GM18499 (cell line): ENCODE measurements at regions not wholly inside any gene's neighbourhood (a gene's known extent, or its start where the extent isn't known, plus 50 kb on each side); places are given as distances from the start of the nearest gene placed in this dataset.

Experiments used
- ATAC-seq: cut with Tn5 transposase; IDR thresholded peaks from one replicate; pipeline ENCODE4 v1.9.1; 2021; ENCODE audit warnings: moderate number of reproducible peaks; ENCODE audit not compliant: insufficient read depth, unreplicated experiment

DNA sequence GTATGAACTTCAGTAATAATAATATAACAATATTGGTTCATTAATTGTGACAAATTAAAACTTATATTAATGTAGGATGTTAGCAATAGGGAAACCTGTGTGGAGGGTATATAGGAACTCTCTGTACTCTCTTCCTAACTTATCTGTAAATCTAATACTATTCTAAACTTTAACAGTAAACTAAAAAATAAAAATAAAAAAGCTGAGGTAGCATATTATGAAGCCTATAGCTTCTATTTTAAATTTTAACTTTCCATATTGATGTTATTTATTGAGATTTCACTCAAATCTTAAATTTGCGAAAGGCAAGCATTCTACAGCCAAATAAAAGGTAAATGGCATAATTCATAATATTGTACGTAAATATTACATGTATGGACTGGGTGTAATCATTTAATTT is 326.4 kb downstream of the MEI4 start:
- ATAC-seq = no peak

GRCh38 chr6:77986380-77987034 is 333.7 kb downstream of the MEI4 start:
- peak; percentile 83 for ATAC-seq

GRCh38 chr6:77987035-77987384 is 334.2 kb downstream of the MEI4 start:
- ATAC-seq = peak; percentile 18

GRCh38 chr6:78010130-78010529 is 357.3 kb downstream of the MEI4 start:
- ATAC-seq = no peak

- no peak for ATAC-seq
Observed at GRCh38 chr6:78020586-78020985, 367.7 kb downstream of the MEI4 start.

DNA sequence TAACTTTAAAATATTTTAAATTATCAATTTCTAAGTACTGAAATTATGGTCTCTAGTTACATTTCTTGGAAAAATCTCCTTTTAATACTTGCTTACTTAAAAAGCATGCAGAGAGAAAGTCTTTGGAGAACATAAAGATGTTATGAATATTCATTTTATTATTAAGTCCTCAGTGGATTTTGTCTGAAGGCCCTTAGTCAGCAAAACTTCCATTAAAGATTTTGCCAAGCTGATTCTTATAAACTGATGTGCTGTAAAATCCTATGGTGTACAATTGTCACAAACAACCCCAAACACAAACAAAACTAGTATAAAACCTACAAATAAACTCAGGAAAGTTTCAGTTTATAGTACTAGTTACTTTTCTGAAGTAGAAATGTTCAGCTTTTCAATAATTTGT is 372.7 kb downstream of the MEI4 start:
- no peak for ATAC-seq

DNA sequence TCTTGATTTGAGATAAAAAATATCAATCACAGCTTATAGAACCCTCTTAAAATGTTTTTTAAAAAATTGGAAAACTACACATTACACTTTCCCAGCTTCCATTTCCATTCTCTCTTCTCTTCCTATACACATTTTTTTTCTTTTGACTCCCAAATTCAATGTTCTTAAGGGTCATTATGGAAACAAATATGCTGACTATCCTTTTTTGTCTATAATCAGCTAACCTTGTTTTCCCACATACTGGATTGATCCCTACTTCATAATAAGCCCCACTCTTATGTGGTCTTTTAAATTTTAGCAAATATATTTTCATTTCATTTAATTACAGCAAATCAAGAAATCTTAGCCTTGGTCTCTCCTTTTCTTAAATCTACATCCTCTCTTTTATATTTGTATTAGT is 378.4 kb downstream of the MEI4 start:
- no peak for ATAC-seq

DNA sequence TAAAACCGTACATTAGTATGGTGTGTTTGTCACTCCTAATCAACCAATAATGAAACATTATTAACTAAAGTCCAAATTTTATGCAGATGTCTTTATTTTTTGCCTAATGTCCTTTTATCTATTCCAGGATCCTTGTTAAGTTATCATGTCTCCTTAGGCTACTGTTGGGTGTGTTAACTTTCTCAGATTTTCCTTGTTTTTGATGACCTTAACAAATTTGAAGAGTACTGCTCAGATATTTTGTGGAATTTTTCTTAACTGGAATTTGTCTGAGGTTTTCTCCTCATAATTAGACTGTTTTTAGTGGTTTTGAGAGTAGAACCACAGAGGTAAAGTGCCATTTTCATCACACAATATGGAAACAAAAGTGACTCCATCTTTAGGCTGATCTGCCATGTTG is 406.3 kb downstream of the MEI4 start:
- ATAC-seq = no peak

DNA sequence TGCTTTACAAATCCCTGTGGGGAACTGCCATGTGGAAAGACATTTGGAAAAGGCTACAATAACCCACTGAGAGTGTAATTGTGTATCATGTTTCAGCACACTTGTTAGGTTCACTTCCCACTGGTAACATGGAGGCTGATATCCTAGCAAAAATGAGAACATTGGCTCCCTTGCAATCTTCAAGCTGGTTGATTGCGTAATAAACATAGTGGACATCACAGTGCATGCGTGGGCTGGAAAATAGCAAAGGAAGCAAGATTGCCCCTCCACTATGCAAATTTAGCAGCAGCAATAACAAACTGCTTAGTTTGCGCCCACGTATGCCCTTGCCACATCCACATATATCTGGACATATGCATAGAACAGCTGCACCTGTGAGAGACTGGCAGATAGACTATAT is 410.2 kb downstream of the MEI4 start:
- no peak for ATAC-seq

- no peak for ATAC-seq
Observed at GRCh38 chr6:78076371-78076770, 423.5 kb downstream of the MEI4 start.

DNA sequence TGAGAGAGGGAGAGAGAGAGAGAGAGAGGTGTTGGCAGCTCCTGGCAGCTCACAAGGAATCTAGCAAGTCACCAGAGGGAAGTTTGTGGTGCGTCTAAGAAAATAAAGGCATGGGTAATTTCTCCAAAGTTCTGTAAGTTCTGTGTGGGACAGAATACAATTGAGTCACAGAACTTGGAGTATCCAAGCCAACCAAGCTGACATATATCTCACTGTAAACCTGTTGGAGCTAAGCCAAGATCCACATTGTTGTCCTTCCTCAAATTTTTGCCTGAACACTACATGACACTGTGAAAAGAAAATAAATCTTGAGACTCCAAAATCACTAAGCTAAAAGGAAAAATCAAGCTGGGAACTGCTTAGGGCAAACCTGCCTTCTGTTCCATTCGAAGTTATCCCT is 436.7 kb downstream of the MEI4 start:
- no peak for ATAC-seq

GRCh38 chr6:78093906-78094305 is 441.1 kb downstream of the MEI4 start:
- ATAC-seq = no peak

GRCh38 chr6:78101387-78101786 is 448.5 kb downstream of the MEI4 start:
- ATAC-seq = no peak

DNA sequence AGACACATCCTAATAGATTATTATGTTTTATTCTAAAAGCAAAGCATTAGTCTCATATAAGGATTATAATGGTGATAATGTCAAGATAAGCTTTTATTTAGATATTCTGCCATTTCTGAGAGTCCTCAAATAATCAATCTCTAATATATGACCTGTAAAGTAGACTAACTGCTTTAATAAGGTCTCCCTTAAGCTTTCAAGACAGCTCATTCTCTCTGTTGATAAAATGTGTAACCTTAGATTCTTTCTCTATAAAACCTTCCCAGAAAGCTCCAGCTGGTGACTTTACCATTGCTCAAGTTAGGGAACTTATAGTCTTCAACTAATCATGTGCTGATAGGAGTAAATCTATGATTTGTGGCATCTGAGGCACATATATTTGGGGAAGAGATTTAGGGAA is 457.8 kb downstream of the MEI4 start:
- ATAC-seq = no peak

DNA sequence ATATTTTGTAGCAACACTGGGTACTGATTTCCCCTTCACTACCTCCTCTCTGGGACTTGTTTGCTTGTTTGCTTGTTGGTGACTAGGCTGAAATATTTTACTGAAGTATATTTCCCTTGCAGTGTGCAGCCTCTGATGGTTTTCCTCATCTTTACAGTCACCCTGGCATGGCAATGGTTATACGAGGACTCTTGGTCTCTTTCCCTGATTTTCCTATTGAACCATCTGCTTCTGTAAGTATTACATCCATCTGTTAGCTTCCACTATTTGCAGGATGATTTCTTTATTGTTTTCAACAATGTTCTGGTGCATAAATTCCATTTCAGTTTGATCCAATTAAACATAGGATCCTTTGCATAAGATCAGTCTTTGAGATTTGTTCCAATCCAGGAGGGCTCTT is 465.1 kb downstream of the MEI4 start:
- no peak for ATAC-seq

DNA sequence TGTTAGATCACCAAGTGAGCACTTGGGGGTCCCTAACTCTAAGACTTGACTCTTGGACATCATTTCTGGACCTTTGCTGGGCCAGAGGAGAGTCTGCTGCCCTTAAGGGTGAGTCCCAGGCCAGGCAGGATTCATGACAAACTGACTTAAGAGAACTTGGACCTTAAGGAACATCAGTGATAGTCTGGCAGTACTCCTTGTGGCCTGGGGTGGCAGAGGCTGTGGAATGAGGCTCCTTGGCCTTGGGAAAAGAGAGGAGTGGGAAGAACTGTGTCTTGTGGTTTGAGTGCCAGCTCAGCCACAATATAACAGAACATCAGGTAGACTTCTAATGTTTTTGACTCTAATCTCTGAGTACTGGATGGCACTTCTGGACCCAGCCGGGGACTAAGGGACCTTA is 478.7 kb downstream of the MEI4 start:
- ATAC-seq = no peak

DNA sequence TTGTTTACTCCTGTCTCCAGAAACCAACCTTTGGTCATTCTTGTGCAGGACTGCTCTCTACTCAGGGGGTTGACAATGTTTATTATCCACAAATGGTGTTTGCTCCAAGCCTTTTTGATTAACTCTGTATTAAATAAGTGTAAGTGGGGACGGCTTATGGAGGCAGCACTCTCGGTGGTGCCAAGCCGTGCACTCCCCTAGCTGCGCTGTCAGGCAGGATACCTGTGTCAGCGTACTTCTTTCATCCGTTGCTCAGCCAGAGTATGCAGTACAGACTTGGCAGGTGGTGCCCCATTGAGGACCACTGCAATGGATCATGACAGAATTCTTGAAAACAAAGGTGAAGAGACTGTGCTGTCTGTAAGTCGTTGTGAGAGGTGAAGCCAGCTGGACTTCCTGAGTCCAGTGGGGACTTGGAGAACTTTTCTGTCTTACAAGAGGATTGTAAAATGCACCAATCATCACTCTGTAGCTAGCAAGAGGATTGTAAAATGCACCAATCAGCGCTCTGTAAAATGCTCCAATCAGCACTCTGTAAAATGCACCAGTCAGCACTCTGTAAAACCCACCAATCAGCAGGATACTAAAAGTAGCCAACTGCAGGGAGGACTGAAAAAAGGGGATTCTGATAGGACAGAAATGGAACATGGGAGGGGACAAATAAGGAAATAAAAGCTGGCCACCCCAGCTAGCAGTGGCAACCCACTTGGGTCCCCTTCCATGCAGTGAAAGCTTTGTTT is 480.0 kb downstream of the MEI4 start:
- ATAC-seq = no peak

GRCh38 chr6:78150425-78150824 is 497.6 kb downstream of the MEI4 start:
- no peak for ATAC-seq

- ATAC-seq = no peak
Observed at GRCh38 chr6:78153976-78154375, 501.1 kb downstream of the MEI4 start.

- no peak for ATAC-seq
Observed at GRCh38 chr6:78157606-78158005, 504.8 kb downstream of the MEI4 start.

GRCh38 chr6:78188891-78189290 is 536.1 kb downstream of the MEI4 start:
- no peak for ATAC-seq

GRCh38 chr6:78192057-78192456 is 539.2 kb downstream of the MEI4 start:
- no peak for ATAC-seq
